OCI-LY7 (cell line): ENCODE measurements at regions not wholly inside any gene's neighbourhood (a gene's known extent, or its start where the extent isn't known, plus 50 kb on each side); places are given as distances from the start of the nearest gene placed in this dataset.

Source experiments
- BruUV-seq: library from RNA; stranded (reverse); fragments of 400-500 nt; replicated peaks from 2 replicates; lab custom pipeline; 2021; lab: Mats Ljungman, UMichigan
- CTCF ChIA-PET: fragments of 300-600 bp; sonication (Branson Sonifier 250); formaldehyde crosslinking; loops from one replicate; lab custom pipeline; 2022; ENCODE audit warnings: antibody characterized with exemption; ENCODE audit not compliant: unreplicated experiment; lab: Charles Lee
- POLR2A ChIA-PET: fragments of 300-600 bp; sonication (Branson Sonifier 250); formaldehyde crosslinking; loops from one replicate; lab custom pipeline; 2022; ENCODE audit warnings: antibody characterized with exemption; lab: Charles Lee
- DNase-seq: peaks from one replicate; pipeline ENCODE4 v3.0.0-alpha.2; 2015; ENCODE audit warnings: low spot score
- H2AFZ ChIP-seq: fragments of 200-600 bp; sonication (generic), shearing (Covaris generic); 2 replicates; pipeline ENCODE4 v1.6.1; 2014; ENCODE audit warnings: mild to moderate bottlenecking, antibody characterized with exemption, low read length, moderate library complexity
- H3K27ac ChIP-seq: fragments of 200-600 bp; sonication (generic); 2 replicates; pipeline ENCODE4 v1.5.1; 2014; ENCODE audit warnings: mixed run types, low read depth, mild to moderate bottlenecking, moderate library complexity, low read length, inconsistent platforms; ENCODE audit not compliant: poor library complexity, severe bottlenecking
- H3K36me3 ChIP-seq: fragments of 200-600 bp; sonication (generic); 2 replicates; pipeline ENCODE4 v1.6.1; 2014; ENCODE audit warnings: mild to moderate bottlenecking, antibody characterized with exemption, low read length, moderate library complexity, mixed read lengths; ENCODE audit not compliant: insufficient read depth
- H3K4me1 ChIP-seq: fragments of 200-600 bp; sonication (generic); 2 replicates; pipeline ENCODE4 v1.5.1; 2014; ENCODE audit warnings: mild to moderate bottlenecking, low read length; ENCODE audit not compliant: insufficient read depth, poor library complexity, severe bottlenecking
- H3K4me2 ChIP-seq: fragments of 200-600 bp; sonication (generic); 2 replicates; pipeline ENCODE4 v1.6.1; 2014; ENCODE audit warnings: mild to moderate bottlenecking, low read length
- H3K4me3 ChIP-seq: fragments of 200-600 bp; sonication (generic); 2 replicates; pipeline ENCODE4 v1.5.1; 2014; ENCODE audit warnings: mild to moderate bottlenecking, low read depth, low read length; ENCODE audit not compliant: poor library complexity, severe bottlenecking
- H3K79me2 ChIP-seq: fragments of 200-600 bp; sonication (generic); 2 replicates; pipeline ENCODE4 v1.6.1; 2016; ENCODE audit warnings: low read depth, mild to moderate bottlenecking, low read length, moderate library complexity, mixed read lengths; ENCODE audit not compliant: insufficient read depth
- H3K9me2 ChIP-seq: fragments of 200-600 bp; sonication (generic); 2 replicates; pipeline ENCODE4 v1.6.1; 2016; ENCODE audit warnings: mild to moderate bottlenecking, low read length, mixed read lengths; ENCODE audit not compliant: insufficient read depth
- H3K9me3 ChIP-seq: fragments of 200-600 bp; sonication (generic); 2 replicates; pipeline ENCODE4 v1.6.1; 2014; ENCODE audit warnings: mild to moderate bottlenecking, mixed run types, low read length, mixed read lengths
- H4K20me1 ChIP-seq: fragments of 200-600 bp; sonication (generic); 2 replicates; pipeline ENCODE4 v1.6.1; 2014; ENCODE audit warnings: mild to moderate bottlenecking, antibody characterized with exemption, low read length, moderate library complexity, mixed read lengths; ENCODE audit not compliant: insufficient read depth
- CTCF ChIP-seq: fragments of 200-600 bp; sonication (generic); conservative IDR thresholded peaks from 2 replicates; pipeline ENCODE4 v1.5.1; 2014; ENCODE audit warnings: mild to moderate bottlenecking, antibody characterized with exemption, low read length, moderate library complexity, mixed read lengths
- EZH2phosphoT487 ChIP-seq: fragments of 200-600 bp; sonication (generic); IDR thresholded peaks from 2 replicates; pipeline ENCODE4 v1.6.1; 2018; ENCODE audit warnings: low read depth, borderline replicate concordance, mild to moderate bottlenecking, mixed run types, antibody characterized with exemption, low read length, moderate library complexity, mixed read lengths
- intact Hi-C: fragments of 100-400 bp; cut with micrococcal nuclease; formaldehyde crosslinking; loops from one replicate; pipeline ENCODE4 v1.10.0; 2022; ENCODE audit not compliant: unreplicated experiment

GRCh38 chr6:164751395-164751794 is 558.0 kb downstream of the C6orf118 start:
- no peak overlapping the region for H2AFZ ChIP-seq
- H3K27ac ChIP-seq, result no peak overlapping the region
- no peaks in the 10 kb centered on the region for H3K36me3 ChIP-seq
- no TSS peak for BruUV-seq
- ChIA-PET CTCF (no interaction called here), POLR2A (interaction anchor here (0.6 kb wide), 2 partner anchors 18 to 21 kb away, joined by 3 read pairs; no protein-coding TSS in a partner anchor)
- H3K9me3 ChIP-seq, result no peaks in the 10 kb centered on the region
- H3K4me3 ChIP-seq, result no peak overlapping the region
- no peak overlapping the region for H3K4me2 ChIP-seq
- H3K79me2 ChIP-seq, result no peaks in the 10 kb centered on the region
- DNase-seq, result no peak
- no peaks in the 10 kb centered on the region for H3K4me1 ChIP-seq
- TF ChIP-seq CTCF (no peak), EZH2phosphoT487 (no peak)
- H4K20me1 ChIP-seq, result no peaks in the 10 kb centered on the region
- intact Hi-C loops, result no loop called here
- no peaks in the 10 kb centered on the region for H3K9me2 ChIP-seq

GRCh38 chr6:164750128-164750527 is 559.3 kb downstream of the C6orf118 start:
- H3K4me2 ChIP-seq, result no peak overlapping the region
- no peaks in the 10 kb centered on the region for H3K4me1 ChIP-seq
- DNase-seq, result no peak
- H2AFZ ChIP-seq, result no peak overlapping the region
- intact Hi-C loops, result no loop called here
- H4K20me1 ChIP-seq, result no peaks in the 10 kb centered on the region
- ChIA-PET POLR2A (no interaction called here), CTCF (no interaction called here)
- TF ChIP-seq CTCF (no peak), EZH2phosphoT487 (no peak)
- H3K79me2 ChIP-seq, result no peaks in the 10 kb centered on the region
- H3K36me3 ChIP-seq, result no peaks in the 10 kb centered on the region
- no peak overlapping the region for H3K4me3 ChIP-seq
- BruUV-seq, result no TSS peak
- H3K27ac ChIP-seq, result no peak overlapping the region
- H3K9me2 ChIP-seq, result no peaks in the 10 kb centered on the region
- H3K9me3 ChIP-seq, result no peaks in the 10 kb centered on the region

- ChIA-PET CTCF (no interaction called here), POLR2A (interaction anchor here (0.6 kb wide), 1 partner anchor 1890 kb away, joined by 4 read pairs; no protein-coding TSS in a partner anchor)
- Histone ChIP-seq H3K4me2 (no peak overlapping the region), H3K27ac (no peak overlapping the region), H3K4me3 (no peak overlapping the region), H3K9me3 (no peaks in the 10 kb centered on the region), H3K36me3 (no peaks in the 10 kb centered on the region), H3K9me2 (no peaks in the 10 kb centered on the region), H3K4me1 (no peaks in the 10 kb centered on the region), H2AFZ (no peak overlapping the region), H3K79me2 (no peaks in the 10 kb centered on the region), H4K20me1 (no peaks in the 10 kb centered on the region)
- TF ChIP-seq EZH2phosphoT487, result no peak
- TF ChIP-seq CTCF, result no peak
- BruUV-seq, result no TSS peak
- intact Hi-C loops, result no loop called here
- no peak for DNase-seq
These were observed 560.0 kb downstream of the C6orf118 start for GRCh38 chr6:164749221-164750064.
